T-cell (primary cell): ENCODE measurements at regions not wholly inside any gene's neighbourhood (a gene's known extent, or its start where the extent isn't known, plus 50 kb on each side); places are given as distances from the start of the nearest gene placed in this dataset.

Experiments used
- ATAC-seq, 4 experiments: fragments of 200-7000 bp in 3 of 4; fragments of 150-1000 bp in 1 of 4; cut with Tn5 transposase; replicated peaks in 1 of 4; 1 replicate in 3 of 4; 2 replicates in 1 of 4; pipeline ENCODE4 v1.10.0; 2021; ENCODE audit warnings: moderate library complexity in 3 of 4, mild to moderate bottlenecking in 2 of 4, moderate number of reproducible peaks in 1 of 4
- CTCF ChIA-PET, 2 donors: fragments of 300-600 bp; sonication (Branson Sonifier 250); formaldehyde crosslinking; loops; one replicate each; lab custom pipeline; 2022; ENCODE audit warnings: antibody characterized with exemption in 2 of 2; lab: Charles Lee
- POLR2A ChIA-PET, 2 donors: fragments of 300-600 bp; sonication (Branson Sonifier 250); formaldehyde crosslinking; loops; one replicate each; lab custom pipeline; 2022; ENCODE audit warnings: antibody characterized with exemption in 2 of 2; lab: Charles Lee
- DNase-seq, 35 experiments: peaks; one replicate each; pipeline versions ENCODE4 v3.0.0 to v3.0.0-alpha.2; 2013 to 2023
- H3K27ac ChIP-seq: one replicate; pipeline ENCODE4 v1.5.1; 2013; ENCODE audit warnings: low read length
- H3K27me3 ChIP-seq, 2 experiments: replicated peaks in 1 of 2; 1 replicate in 1 of 2; 2 replicates in 1 of 2; pipeline versions ENCODE4 v1.6.1 to v1.7.0; 2013; ENCODE audit warnings: low read length in 1 of 2, mixed read lengths in 1 of 2; ENCODE audit not compliant: control insufficient read depth in 2 of 2, insufficient read depth in 2 of 2; ENCODE audit errors: extremely low read depth in 1 of 2
- H3K36me3 ChIP-seq, 2 donors: 1 replicate in 1 of 2; 2 replicates in 1 of 2; pipeline versions ENCODE4 v1.6.1 to v1.7.0; 2013; ENCODE audit warnings: low read length in 1 of 2; ENCODE audit not compliant: control insufficient read depth in 2 of 2, insufficient read depth in 1 of 2; ENCODE audit errors: extremely low read depth in 1 of 2
- H3K4me1 ChIP-seq, 2 experiments: 1 replicate in 1 of 2; 2 replicates in 1 of 2; pipeline versions ENCODE4 v1.6.1 to v1.7.0; 2013; ENCODE audit warnings: low read length in 2 of 2, mixed read lengths in 1 of 2; ENCODE audit not compliant: insufficient read depth in 2 of 2, control insufficient read depth in 1 of 2; ENCODE audit errors: extremely low read depth in 1 of 2
- H3K4me3 ChIP-seq, 2 donors: 1 replicate in 1 of 2; 2 replicates in 1 of 2; pipeline versions ENCODE4 v1.5.1 to v1.7.0; 2013; ENCODE audit warnings: mild to moderate bottlenecking in 2 of 2, low read length in 1 of 2, moderate library complexity in 1 of 2; ENCODE audit not compliant: control insufficient read depth in 1 of 2; ENCODE audit errors: extremely low read depth in 1 of 2
- H3K9me3 ChIP-seq: 2 replicates; pipeline ENCODE4 v1.7.0; 2013
- H3K27ac Mint-ChIP-seq, 2 donors: one replicate each; pipeline ENCODE4 v1.8.0; 2020 to 2021; ENCODE audit warnings: mild to moderate bottlenecking in 2 of 2, mixed read lengths in 2 of 2
- H3K27me3 Mint-ChIP-seq, 2 donors: one replicate each; pipeline ENCODE4 v1.8.0; 2021 to 2022; ENCODE audit warnings: mixed read lengths in 2 of 2
- H3K36me3 Mint-ChIP-seq: one replicate; pipeline ENCODE4 v1.8.0; 2021; ENCODE audit warnings: mixed read lengths
- H3K4me1 Mint-ChIP-seq, 3 donors: one replicate each; pipeline ENCODE4 v1.8.0; 2020 to 2022; ENCODE audit warnings: mixed read lengths in 3 of 3, mild to moderate bottlenecking in 1 of 3
- H3K4me3 Mint-ChIP-seq, 3 donors: one replicate each; pipeline ENCODE4 v1.8.0; 2020 to 2022; ENCODE audit warnings: mild to moderate bottlenecking in 3 of 3, mixed read lengths in 3 of 3, moderate library complexity in 3 of 3
- H3K9me3 Mint-ChIP-seq, 3 donors: one replicate each; pipeline ENCODE4 v1.8.0; 2020 to 2022; ENCODE audit warnings: mixed read lengths in 3 of 3
- WGBS: methylation state at CpG from one replicate; pipeline ENCODE4 v1.1.5; 2013; ENCODE audit warnings: missing lambda C conversion rate; ENCODE audit not compliant: insufficient coverage; 5-methylcytosine and 5-hydroxymethylcytosine counted together

DNA sequence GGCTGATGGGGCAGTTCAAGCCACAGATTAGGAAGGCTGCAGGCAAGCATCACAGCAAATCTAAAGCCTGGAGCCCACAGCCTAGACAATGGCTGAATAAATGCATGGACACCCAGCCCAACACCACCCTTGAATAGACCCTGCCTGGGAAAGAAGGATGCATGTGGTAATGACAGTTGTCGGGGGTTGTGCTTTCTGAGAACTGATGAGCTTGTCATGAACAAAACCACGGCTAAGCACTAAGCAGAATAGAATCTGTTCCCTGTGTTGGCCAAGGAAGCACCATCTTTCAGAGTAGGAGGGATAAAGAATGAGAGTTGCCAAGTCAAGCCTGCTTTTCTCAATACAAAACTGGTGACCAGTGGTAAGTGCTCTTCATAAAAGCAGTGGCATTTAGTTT, 66.1 kb upstream of the JCAD start:
- POLR2A ChIA-PET, result no interaction called here
- H3K4me3 ChIP-seq, result no peak overlapping the region
- DNase-seq, result no peak
- 71% methylated on average over 2 of the region's 2 CpGs for WGBS
- no peak for ATAC-seq
- CTCF ChIA-PET, result no interaction called here
- Mint-ChIP-seq H3K27ac (no peak overlapping the region), H3K9me3 (peaks cover 0 to 6% (median 5%) of the 10 kb centered on the region in 3 donors), H3K4me3 (no peak overlapping the region), H3K36me3 (no peaks in the 10 kb centered on the region), H3K4me1 (no peaks in the 10 kb centered on the region), H3K27me3 (peaks cover 3 to 22% of the 10 kb centered on the region in 2 donors)
- no peaks in the 10 kb centered on the region for H3K4me1 ChIP-seq
- peaks cover 0 to 2% of the 10 kb centered on the region in 2 experiments for H3K27me3 ChIP-seq
- H3K27ac ChIP-seq, result no peak overlapping the region
- H3K36me3 ChIP-seq, result no peaks in the 10 kb centered on the region
- no peaks in the 10 kb centered on the region for H3K9me3 ChIP-seq

DNA sequence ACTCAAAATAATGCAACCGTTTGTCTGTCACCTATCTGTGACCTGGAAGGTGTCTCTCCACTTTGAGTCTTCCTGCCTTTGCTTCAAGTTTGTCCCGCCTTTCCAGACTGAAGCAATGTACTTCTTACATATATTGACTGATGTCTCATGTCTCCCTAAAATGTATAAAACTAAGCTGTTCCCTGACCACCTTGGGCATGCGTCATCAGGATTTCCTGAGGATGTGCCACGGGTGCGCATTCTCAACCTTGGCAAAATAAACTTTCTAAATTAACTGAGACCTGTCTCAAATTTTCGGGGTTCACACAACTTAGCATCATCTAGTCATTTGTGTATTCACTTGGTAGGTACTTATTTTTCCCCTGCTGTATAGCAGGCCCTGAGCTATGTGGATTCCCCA, 65.3 kb upstream of the JCAD start:
- Histone ChIP-seq H3K27ac (no peak overlapping the region), H3K4me1 (no peaks in the 10 kb centered on the region), H3K9me3 (no peaks in the 10 kb centered on the region), H3K4me3 (no peak overlapping the region), H3K27me3 (no peaks in the 10 kb centered on the region), H3K36me3 (no peaks in the 10 kb centered on the region)
- ChIA-PET POLR2A (no interaction called here), CTCF (no interaction called here)
- DNase-seq (no peak), ATAC-seq (no peak)
- Mint-ChIP-seq H3K9me3 (peaks cover 0 to 6% (median 5%) of the 10 kb centered on the region in 3 donors), H3K4me1 (no peaks in the 10 kb centered on the region), H3K27me3 (peaks cover under 1 to 20% of the 10 kb centered on the region in 2 donors), H3K27ac (no peak overlapping the region), H3K36me3 (no peaks in the 10 kb centered on the region), H3K4me3 (no peak overlapping the region)
- 58% methylated on average over 2 of the region's 6 CpGs for WGBS

DNA sequence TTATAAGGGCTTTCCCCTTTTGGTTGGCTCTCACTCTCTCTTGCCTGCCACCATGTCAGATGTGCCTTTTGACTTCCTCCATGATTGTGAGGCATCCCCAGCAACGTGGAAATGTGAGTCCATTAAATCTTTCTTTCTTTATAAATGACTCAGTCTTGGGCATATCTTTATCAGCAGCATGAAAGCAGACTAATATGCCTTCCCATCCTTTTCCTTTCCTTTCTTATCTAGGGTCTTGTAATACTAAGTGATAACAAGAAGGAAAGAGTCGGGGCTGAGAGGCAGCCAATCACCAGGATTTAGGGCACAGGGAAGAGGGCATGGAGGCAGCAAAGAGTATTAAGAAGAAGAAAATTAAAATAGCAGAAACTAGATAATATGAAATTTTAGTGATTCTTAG, 62.0 kb upstream of the JCAD start:
- POLR2A ChIA-PET, result no interaction called here
- H3K4me1 ChIP-seq, result no peaks in the 10 kb centered on the region
- H3K9me3 ChIP-seq, result no peaks in the 10 kb centered on the region
- no peak overlapping the region for H3K27ac ChIP-seq
- H3K4me1 Mint-ChIP-seq, result no peaks in the 10 kb centered on the region
- no peak overlapping the region for H3K27ac Mint-ChIP-seq
- H3K27me3 Mint-ChIP-seq, result peaks cover 0 to 11% of the 10 kb centered on the region in 2 donors
- H3K36me3 ChIP-seq, result no peaks in the 10 kb centered on the region
- no peaks in the 10 kb centered on the region for H3K36me3 Mint-ChIP-seq
- DNase-seq (no peak), ATAC-seq (no peak)
- H3K27me3 ChIP-seq, result peaks cover 0 to 7% of the 10 kb centered on the region in 2 experiments
- H3K4me3 Mint-ChIP-seq, result no peak overlapping the region
- CTCF ChIA-PET, result no interaction called here
- WGBS, result no CpG with 5 or more reads among the region's 2 CpGs
- H3K4me3 ChIP-seq, result no peak overlapping the region
- H3K9me3 Mint-ChIP-seq, result peaks cover 0 to 6% (median 5%) of the 10 kb centered on the region in 3 donors

DNA sequence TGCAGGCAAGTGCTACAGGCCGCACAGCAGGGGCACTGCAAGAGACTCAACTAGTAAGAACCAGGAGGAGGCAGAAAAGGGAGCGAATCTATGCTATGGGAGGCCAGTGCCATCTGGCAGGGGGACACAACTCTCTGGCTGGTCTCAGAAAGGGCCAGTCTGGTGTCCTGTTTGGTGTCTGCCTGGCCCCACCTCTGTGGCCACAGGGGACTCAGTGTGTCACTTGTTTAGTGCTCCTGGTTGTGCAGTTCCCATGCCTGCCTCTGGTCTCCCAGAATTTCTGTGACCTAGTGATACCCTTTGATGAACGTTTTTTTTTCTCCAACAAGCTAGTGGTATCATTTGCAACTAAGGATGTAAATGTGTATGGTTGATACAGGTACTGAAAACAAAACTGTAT, 59.2 kb upstream of the JCAD start:
- Histone ChIP-seq H3K27me3 (peaks cover 0 to 7% of the 10 kb centered on the region in 2 experiments), H3K27ac (no peak overlapping the region), H3K9me3 (no peaks in the 10 kb centered on the region), H3K4me3 (no peak overlapping the region), H3K36me3 (no peaks in the 10 kb centered on the region), H3K4me1 (no peaks in the 10 kb centered on the region)
- ChIA-PET CTCF (interaction anchor here in 1 of 2 donors (0.6 kb wide), 1 partner anchor 15 kb away, joined by 6 read pairs; no protein-coding TSS in a partner anchor), POLR2A (no interaction called here)
- ATAC-seq, result no peak
- no peaks in the 10 kb centered on the region for H3K4me1 Mint-ChIP-seq
- DNase-seq, result no peak
- no peaks in the 10 kb centered on the region for H3K36me3 Mint-ChIP-seq
- no peak overlapping the region for H3K27ac Mint-ChIP-seq
- H3K27me3 Mint-ChIP-seq, result peaks cover 7 to 10% of the 10 kb centered on the region in 2 donors
- no peak overlapping the region for H3K4me3 Mint-ChIP-seq
- WGBS, result 83% methylated on average over 2 of the region's 3 CpGs
- H3K9me3 Mint-ChIP-seq, result peaks cover 0 to 6% (median 5%) of the 10 kb centered on the region in 3 donors

DNA sequence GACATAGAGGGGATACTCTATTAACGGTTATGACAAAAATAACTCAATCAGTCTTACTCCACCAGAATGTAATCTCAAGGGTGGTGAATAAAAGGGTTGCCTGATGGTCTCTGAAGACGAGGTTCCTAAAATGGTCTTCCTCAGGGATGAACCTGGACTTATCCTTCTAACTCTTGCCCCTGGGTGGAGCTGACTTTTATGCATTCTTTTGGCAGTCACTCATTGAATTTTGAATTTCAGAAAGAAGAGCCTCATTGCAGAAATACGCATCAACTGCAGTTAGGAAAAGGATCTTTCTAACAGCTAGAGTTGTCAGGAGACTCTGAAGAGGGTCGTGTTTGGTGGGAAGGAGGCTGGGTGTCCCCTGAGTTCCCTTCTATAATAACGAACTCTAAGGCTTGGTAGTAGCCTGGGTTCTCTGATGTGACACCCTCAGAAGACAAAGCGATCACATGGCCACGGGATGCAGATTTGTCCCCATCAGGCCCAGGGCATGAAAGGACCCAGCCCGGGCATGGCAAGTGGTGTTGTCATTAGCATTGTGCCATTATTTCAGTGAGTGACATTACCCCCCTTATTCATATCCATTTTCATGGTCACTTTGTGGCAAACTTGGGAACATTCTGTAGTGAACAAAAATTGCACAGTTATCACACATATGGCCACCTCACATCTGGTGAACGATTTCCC, 58.6 kb upstream of the JCAD start:
- ATAC-seq (no peak), DNase-seq (no peak)
- peaks cover 7 to 10% of the 10 kb centered on the region in 2 donors for H3K27me3 Mint-ChIP-seq
- H3K4me1 Mint-ChIP-seq, result no peaks in the 10 kb centered on the region
- peaks cover 0 to 6% (median 5%) of the 10 kb centered on the region in 3 donors for H3K9me3 Mint-ChIP-seq
- H3K27ac Mint-ChIP-seq, result no peak overlapping the region
- no peak overlapping the region for H3K4me3 Mint-ChIP-seq
- Histone ChIP-seq H3K36me3 (no peaks in the 10 kb centered on the region), H3K4me1 (no peaks in the 10 kb centered on the region), H3K27ac (no peak overlapping the region), H3K9me3 (no peaks in the 10 kb centered on the region), H3K4me3 (no peak overlapping the region), H3K27me3 (peaks cover 0 to 7% of the 10 kb centered on the region in 2 experiments)
- WGBS, result 70% methylated on average over 3 of the region's 9 CpGs
- ChIA-PET POLR2A (no interaction called here), CTCF (interaction anchor here in 1 of 2 donors (0.6 kb wide), 1 partner anchor 14 kb away, joined by 6 read pairs; no protein-coding TSS in a partner anchor)
- no peaks in the 10 kb centered on the region for H3K36me3 Mint-ChIP-seq

DNA sequence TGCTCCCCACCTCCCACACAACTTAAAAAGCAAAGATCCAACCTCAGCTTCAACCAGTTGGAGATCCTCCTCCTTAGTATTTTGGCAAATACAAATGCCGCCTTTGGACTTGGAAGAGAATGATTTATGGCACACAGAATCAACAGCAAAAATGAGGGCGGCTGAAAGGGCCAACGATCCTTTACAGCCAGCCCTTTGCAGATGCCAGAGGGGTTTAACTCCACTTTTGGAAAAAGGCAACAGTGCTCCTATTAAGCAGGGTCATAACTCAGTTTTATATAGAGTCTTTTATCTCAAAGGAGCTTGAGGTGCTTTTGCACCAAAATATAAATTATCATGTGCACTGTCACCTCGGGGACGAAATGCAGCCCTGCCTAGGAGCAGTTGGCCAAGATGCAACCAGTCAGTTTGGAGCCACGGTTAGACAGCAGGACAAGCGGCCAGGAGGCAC, 56.7 kb upstream of the JCAD start:
- no peak overlapping the region for H3K4me3 Mint-ChIP-seq
- H3K9me3 Mint-ChIP-seq, result peaks cover 0 to 2% (median under 1%) of the 10 kb centered on the region in 3 donors
- Histone ChIP-seq H3K27me3 (peaks cover 0 to 7% of the 10 kb centered on the region in 2 experiments), H3K9me3 (no peaks in the 10 kb centered on the region), H3K27ac (no peak overlapping the region), H3K4me3 (no peak overlapping the region), H3K36me3 (no peaks in the 10 kb centered on the region), H3K4me1 (no peaks in the 10 kb centered on the region)
- no peaks in the 10 kb centered on the region for H3K4me1 Mint-ChIP-seq
- no peak for ATAC-seq
- WGBS, result 92% methylated on average over 7 of the region's 7 CpGs
- no peak for DNase-seq
- H3K27ac Mint-ChIP-seq, result no peak overlapping the region
- CTCF ChIA-PET, result no interaction called here
- no peaks in the 10 kb centered on the region for H3K36me3 Mint-ChIP-seq
- H3K27me3 Mint-ChIP-seq, result peaks cover 10 to 18% of the 10 kb centered on the region in 2 donors
- POLR2A ChIA-PET, result interaction anchor here in 1 of 2 donors (0.6 kb wide), 1 partner anchor 11 kb away, joined by 5 read pairs; no protein-coding TSS in a partner anchor
